Right lobe of liver (tissue), 6 donors: ENCODE measurements at regions not wholly inside any gene's neighbourhood (a gene's known extent, or its start where the extent isn't known, plus 50 kb on each side); places are given as distances from the start of the nearest gene placed in this dataset.

Source experiments
- ATAC-seq, 4 donors: fragments of 200-7000 bp; cut with Tn5 transposase; one replicate each; pipeline ENCODE4 v1.9.1; 2020; ENCODE audit warnings: mild to moderate bottlenecking in 4 of 4, moderate library complexity in 4 of 4
- DNase-seq, 3 donors: peaks; one replicate each; pipeline ENCODE4 v3.0.0-alpha.2; 2020
- H3K27ac ChIP-seq, 3 donors: fragments of 200-600 bp; one replicate each; pipeline ENCODE4 v1.8.0; 2022
- H3K27me3 ChIP-seq, 2 donors: fragments of 200-600 bp; one replicate each; pipeline ENCODE4 v1.8.0; 2022
- H3K36me3 ChIP-seq, 4 donors: fragments of 200-600 bp; sonication (generic) in 1 of 4; one replicate each; pipeline versions ENCODE4 v1.5.1 to v1.8.0; 2017 to 2022; ENCODE audit warnings: control low read depth in 1 of 4
- H3K4me1 ChIP-seq, 4 donors: fragments of 200-600 bp; sonication (generic) in 1 of 4; one replicate each; pipeline versions ENCODE4 v1.5.1 to v1.8.0; 2017 to 2022; ENCODE audit warnings: control low read depth in 1 of 4
- H3K4me3 ChIP-seq, 3 donors: fragments of 200-600 bp; one replicate each; pipeline ENCODE4 v1.8.0; 2022
- H3K9me3 ChIP-seq, 4 donors: fragments of 200-600 bp; sonication (generic) in 1 of 4; one replicate each; pipeline versions ENCODE4 v1.5.1 to v1.8.0; 2017 to 2022; ENCODE audit warnings: control low read depth in 1 of 4
- POLR2A ChIP-seq: fragments of 450-650 bp; IDR thresholded peaks from one replicate; pipeline ENCODE4 v1.6.1; 2017; ENCODE audit warnings: antibody characterized with exemption, mild to moderate bottlenecking
- WGBS: methylation state at CpG from one replicate; pipeline ENCODE4 v1.1.6; 2018; ENCODE audit warnings: low coverage, low lambda C conversion rate; ENCODE audit not compliant: insufficient coverage; ENCODE audit errors: missing lambda C conversion rate; 5-methylcytosine and 5-hydroxymethylcytosine counted together
- intact Hi-C, 2 donors: fragments of 100-400 bp; cut with DNase I; formaldehyde crosslinking; loops; one replicate each; pipeline versions ENCODE4 v1.11.2 to v1.14.1; 2022
- TF ChIP-seq, protein P1 (sequence below), 4 donors: fragments of 200-600 bp in 3 of 4; fragments of 450-650 bp in 1 of 4; IDR thresholded peaks; one replicate each; pipeline versions ENCODE4 v1.5.1 to v1.8.0; 2016 to 2022; ENCODE audit warnings: antibody characterized with exemption in 4 of 4, mild to moderate bottlenecking in 2 of 4
- donor health status: DM: no; HTN: yes; CAD: no.
- donor health status: DM: no; HTN: no; CAD: no.
- donor health status: DM: no; HTN: no; CAD: no.
- donor health status: DM: no; HTN: yes; CAD: no.
- donor health status: DM: no; HTN: yes; CAD: no.

DNA sequence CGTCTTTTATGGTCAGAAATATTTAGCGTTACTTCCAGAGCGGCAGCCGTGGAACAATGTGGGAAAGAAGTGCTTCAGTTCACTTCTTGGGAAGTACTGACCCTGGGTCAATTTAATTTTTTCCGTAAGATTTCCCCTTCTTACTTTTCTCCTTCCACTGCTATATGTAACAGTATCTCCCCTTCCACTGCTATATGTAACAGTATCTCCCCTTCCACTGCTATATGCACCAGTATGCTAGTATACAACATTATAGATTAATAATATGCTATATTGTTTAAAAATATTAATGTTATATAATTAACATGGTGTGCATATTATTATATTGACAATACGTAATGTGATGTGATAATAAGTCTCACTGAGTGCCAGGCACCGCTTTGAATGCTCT lies 69.7 kb upstream of the ERG start:
- Histone ChIP-seq H3K9me3 (no peaks in the 10 kb centered on the region), H3K4me3 (no peak overlapping the region), H3K27ac (no peak overlapping the region), H3K36me3 (no peaks in the 10 kb centered on the region), H3K27me3 (no peaks in the 10 kb centered on the region), H3K4me1 (no peaks in the 10 kb centered on the region)
- 73% methylated on average over 7 of the region's 7 CpGs for WGBS
- intact Hi-C loops = no loop called here
- TF ChIP-seq, protein P1, sequence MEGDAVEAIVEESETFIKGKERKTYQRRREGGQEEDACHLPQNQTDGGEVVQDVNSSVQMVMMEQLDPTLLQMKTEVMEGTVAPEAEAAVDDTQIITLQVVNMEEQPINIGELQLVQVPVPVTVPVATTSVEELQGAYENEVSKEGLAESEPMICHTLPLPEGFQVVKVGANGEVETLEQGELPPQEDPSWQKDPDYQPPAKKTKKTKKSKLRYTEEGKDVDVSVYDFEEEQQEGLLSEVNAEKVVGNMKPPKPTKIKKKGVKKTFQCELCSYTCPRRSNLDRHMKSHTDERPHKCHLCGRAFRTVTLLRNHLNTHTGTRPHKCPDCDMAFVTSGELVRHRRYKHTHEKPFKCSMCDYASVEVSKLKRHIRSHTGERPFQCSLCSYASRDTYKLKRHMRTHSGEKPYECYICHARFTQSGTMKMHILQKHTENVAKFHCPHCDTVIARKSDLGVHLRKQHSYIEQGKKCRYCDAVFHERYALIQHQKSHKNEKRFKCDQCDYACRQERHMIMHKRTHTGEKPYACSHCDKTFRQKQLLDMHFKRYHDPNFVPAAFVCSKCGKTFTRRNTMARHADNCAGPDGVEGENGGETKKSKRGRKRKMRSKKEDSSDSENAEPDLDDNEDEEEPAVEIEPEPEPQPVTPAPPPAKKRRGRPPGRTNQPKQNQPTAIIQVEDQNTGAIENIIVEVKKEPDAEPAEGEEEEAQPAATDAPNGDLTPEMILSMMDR (IDR thresholded peaks at IDR 0.05) = no peak
- no peak for TF ChIP-seq POLR2A
- DNase-seq = no peak
- no peak for ATAC-seq

DNA sequence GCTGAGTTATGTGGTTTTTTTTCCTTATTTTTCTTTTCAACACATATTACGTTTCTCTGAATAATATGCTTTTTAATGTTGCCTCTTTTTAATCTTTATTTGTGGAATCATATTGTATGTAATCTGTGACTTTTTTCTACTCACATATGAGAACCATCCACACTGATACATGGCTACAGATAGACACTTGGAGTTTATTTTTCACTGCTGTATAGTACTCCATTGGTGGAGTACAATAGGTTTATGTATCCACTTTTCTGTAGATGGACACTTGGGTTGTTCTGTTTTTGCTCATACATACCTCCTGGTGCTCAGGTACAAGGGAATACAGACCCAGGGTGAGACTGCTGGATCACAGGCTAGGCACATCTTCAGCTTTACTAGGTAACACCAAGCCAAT lies 71.5 kb upstream of the ERG start:
- TF ChIP-seq, protein P1 (IDR thresholded peaks at IDR 0.05) = no peak
- no peaks in the 10 kb centered on the region for H3K27me3 ChIP-seq
- no peaks in the 10 kb centered on the region for H3K36me3 ChIP-seq
- H3K27ac ChIP-seq = no peak overlapping the region
- H3K9me3 ChIP-seq = no peaks in the 10 kb centered on the region
- 88% methylated on average over 1 of the region's 1 CpG for WGBS
- ATAC-seq (no peak), DNase-seq (no peak)
- H3K4me3 ChIP-seq = no peak overlapping the region
- no peaks in the 10 kb centered on the region for H3K4me1 ChIP-seq
- intact Hi-C loops = no loop called here

DNA sequence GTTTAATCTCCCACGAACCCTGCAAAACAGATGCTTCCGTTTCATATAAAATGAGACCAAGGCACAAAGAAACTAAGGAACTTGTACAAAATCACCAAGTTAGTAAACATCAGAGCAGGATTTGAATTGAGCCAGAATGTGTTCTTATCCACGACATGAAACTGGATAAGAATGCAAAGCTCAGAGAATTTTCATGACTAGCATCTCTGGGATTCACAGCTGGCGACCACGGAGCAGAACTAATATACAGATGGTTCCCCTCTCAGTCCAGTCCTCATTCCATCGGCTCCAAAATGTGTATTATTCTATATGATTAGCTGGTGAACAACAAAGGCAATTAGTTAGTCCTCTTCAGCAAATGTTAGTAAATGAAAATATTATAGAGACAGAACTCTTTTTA lies 72.3 kb upstream of the ERG start:
- Histone ChIP-seq H3K4me3 (no peak overlapping the region), H3K27me3 (no peaks in the 10 kb centered on the region), H3K9me3 (no peaks in the 10 kb centered on the region), H3K4me1 (no peaks in the 10 kb centered on the region), H3K36me3 (no peaks in the 10 kb centered on the region), H3K27ac (no peak overlapping the region)
- no peak for ATAC-seq
- intact Hi-C loops = no loop called here
- no peak for DNase-seq
- 70% methylated on average over 6 of the region's 6 CpGs for WGBS
- no peak for TF ChIP-seq POLR2A
- TF ChIP-seq, protein P1 (IDR thresholded peaks at IDR 0.05) = no peak

DNA sequence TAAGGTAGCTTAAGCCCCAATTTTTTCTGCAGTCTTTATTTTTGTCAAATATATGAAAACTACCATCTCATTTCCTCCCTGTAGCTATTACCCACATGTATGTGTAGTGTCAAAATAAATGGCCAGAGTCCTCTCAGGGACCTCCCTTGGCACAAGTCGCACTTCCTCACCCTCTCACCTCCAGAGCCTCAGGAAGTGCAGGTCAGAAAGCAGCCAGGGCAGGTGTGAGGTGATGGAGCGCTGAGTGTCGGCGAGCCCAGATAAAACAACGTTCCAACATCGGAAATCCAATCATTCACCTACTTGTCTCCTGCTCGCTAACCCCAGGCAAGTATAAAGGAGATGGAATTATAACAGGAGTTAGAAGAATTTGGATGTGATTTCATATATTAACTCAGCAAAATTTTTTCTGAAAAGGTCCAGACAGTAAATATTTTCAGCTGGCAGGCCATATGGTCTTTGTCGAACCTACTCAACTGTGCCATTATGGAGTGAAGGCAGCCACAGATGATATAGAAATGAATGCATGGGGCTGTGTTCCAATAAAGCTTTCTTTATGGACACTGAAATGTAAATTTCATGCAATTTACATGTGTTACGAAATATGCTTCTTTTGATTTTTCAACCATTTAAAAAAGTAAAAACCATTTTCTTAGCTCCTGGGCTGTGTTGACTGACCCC lies 76.8 kb upstream of the ERG start:
- WGBS = 72% methylated on average over 9 of the region's 9 CpGs
- intact Hi-C loops = no loop called here
- TF ChIP-seq, protein P1 (IDR thresholded peaks at IDR 0.05) = no peak
- TF ChIP-seq POLR2A = no peak

DNA sequence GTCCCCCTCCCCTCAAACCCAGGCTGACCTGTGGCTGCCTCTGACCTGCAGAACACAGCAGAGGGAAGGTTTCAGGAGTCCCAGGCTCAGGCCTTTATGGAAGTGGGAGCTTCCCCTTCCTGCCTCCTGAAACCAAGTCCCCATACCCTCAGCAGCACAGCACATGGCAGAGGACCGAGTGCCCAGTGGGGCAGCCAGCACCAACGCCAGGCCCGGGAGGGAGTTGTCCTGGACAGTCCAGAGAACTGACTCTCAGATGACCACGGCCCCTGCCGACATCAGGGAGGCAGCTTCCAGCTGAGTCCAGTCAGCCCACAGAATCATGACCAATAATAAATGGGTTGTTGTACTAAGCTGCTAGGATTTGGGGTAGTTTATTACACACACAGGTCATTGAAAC lies 79.6 kb upstream of the ERG start:
- TF ChIP-seq POLR2A = no peak
- TF ChIP-seq, protein P1 (IDR thresholded peaks at IDR 0.05) = no peak
- WGBS = 80% methylated on average over 2 of the region's 5 CpGs
- ATAC-seq (no peak), DNase-seq (no peak)
- Histone ChIP-seq H3K36me3 (no peaks in the 10 kb centered on the region), H3K27ac (no peak overlapping the region), H3K4me3 (no peak overlapping the region), H3K27me3 (no peaks in the 10 kb centered on the region), H3K4me1 (no peaks in the 10 kb centered on the region), H3K9me3 (no peaks in the 10 kb centered on the region)
- intact Hi-C loops = no loop called here

More for the DNA sequence above, 76.8 kb upstream of the ERG start:
- Histone ChIP-seq H3K4me3 (no peak overlapping the region), H3K9me3 (no peaks in the 10 kb centered on the region), H3K27me3 (no peaks in the 10 kb centered on the region), H3K27ac (no peak overlapping the region), H3K4me1 (no peaks in the 10 kb centered on the region), H3K36me3 (no peaks in the 10 kb centered on the region)
- ATAC-seq (no peak), DNase-seq (no peak)
